ENCODE measurements at regions not wholly inside any gene's neighbourhood (a gene's known extent, or its start where the extent isn't known, plus 50 kb on each side); places are given as distances from the start of the nearest gene placed in this dataset.

DNA sequence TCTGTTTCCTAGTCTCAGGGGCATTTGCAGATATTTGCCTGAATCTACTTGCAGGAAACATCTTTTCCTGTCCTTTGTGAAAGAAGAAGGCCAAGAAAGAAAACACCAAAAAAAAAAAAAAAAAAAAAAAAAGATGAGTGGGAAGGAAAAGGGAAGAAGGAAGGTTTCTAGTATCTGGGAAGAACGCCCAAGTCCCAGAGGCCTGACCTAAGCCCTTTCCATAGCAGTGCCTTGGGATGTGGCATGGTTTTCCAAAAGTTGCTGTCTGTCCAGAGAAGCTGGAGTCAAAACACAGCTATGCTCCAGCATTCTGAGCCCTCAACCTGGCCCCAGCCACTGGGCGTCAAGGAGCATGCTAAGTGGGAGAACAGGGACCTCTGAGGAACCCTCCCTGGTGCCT is 123.5 kb downstream of the INHBB start:
- no peak for TF ChIP-seq CTCF (IDR thresholded peaks at IDR 0.05)
- Mint-ChIP-seq H3K36me3 (ENCODE audit: low read depth) (no peaks in the 10 kb centered on the region), H3K4me3 (no peak overlapping the region), H3K9me3 (no peaks in the 10 kb centered on the region), H3K4me1 (no peaks in the 10 kb centered on the region), H3K27ac (no peak overlapping the region), H3K27me3 (peaks cover 2% of the 10 kb centered on the region)
- intact Hi-C loops (cut with micrococcal nuclease) = no loop called here
- ATAC-seq (ENCODE audit: low read depth) = no peak
- no peak for DNase-seq
- POLR2A ChIA-PET = no interaction called here
- CTCF ChIA-PET = no interaction called here

DNA sequence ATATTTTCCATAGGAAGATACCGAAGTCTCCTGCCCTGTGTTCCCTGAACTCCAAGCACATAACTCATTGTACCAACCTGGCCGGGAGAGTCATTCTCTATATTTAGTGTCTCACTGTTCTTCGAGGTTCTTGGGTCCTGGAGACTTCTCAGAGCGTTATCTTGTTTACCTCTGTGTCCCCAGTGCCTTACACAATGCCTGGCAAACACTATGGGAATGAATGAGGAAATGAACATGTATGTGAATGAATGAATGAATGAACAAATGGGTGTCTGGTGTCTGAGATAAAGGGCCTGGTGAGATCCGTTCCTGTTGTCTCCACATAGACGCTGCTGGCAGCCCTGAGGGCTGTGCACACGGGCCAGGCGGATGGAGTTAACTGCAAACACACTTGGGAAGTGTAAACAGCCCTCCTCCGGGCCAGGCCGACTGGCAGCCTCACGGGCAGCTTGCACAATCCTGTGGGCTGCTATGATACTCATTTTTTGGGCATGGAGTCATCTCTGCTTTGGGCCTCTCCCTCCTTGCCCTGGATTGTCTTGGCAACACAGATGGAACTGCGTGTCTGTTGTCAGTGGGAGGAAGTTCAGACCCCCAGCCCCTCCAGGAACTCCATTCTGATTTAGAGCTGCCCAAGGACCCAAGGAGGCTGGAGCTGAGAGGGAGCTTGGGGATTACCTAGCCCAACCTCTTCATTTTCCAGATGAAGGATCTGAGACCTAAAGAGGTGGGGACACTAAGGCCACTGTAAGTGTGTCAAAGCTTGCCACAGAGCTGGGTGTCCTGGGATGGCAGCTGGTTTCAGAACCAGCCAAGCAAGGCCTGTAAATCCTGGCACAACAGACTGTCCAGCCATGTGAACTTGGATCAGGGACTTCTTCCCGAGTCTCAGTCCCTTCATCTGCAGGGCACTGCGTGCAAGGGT is 124.4 kb downstream of the INHBB start:
- H3K9me3 Mint-ChIP-seq = no peaks in the 10 kb centered on the region
- no peaks in the 10 kb centered on the region for H3K4me1 Mint-ChIP-seq
- ATAC-seq (ENCODE audit: low read depth) (no peak), DNase-seq (no peak)
- no peaks in the 10 kb centered on the region for H3K36me3 Mint-ChIP-seq (ENCODE audit: low read depth)
- no peak for TF ChIP-seq CTCF (IDR thresholded peaks at IDR 0.05)
- H3K27me3 Mint-ChIP-seq = peaks cover 2% of the 10 kb centered on the region
- CTCF ChIA-PET = no interaction called here
- intact Hi-C loops (cut with micrococcal nuclease) = no loop called here
- H3K27ac Mint-ChIP-seq = no peak overlapping the region
- no peak overlapping the region for H3K4me3 Mint-ChIP-seq
- POLR2A ChIA-PET = no interaction called here

- H3K4me1 Mint-ChIP-seq = no peaks in the 10 kb centered on the region
- CTCF ChIA-PET = no interaction called here
- POLR2A ChIA-PET = no interaction called here
- intact Hi-C loops (cut with micrococcal nuclease) = no loop called here
- TF ChIP-seq CTCF (IDR thresholded peaks at IDR 0.05) = no peak
- DNase-seq (no peak), ATAC-seq (ENCODE audit: low read depth) (no peak)
- H3K27me3 Mint-ChIP-seq = peaks cover 2% of the 10 kb centered on the region
- H3K27ac Mint-ChIP-seq = no peak overlapping the region
- H3K9me3 Mint-ChIP-seq = no peaks in the 10 kb centered on the region
- no peak overlapping the region for H3K4me3 Mint-ChIP-seq
- no peaks in the 10 kb centered on the region for H3K36me3 Mint-ChIP-seq (ENCODE audit: low read depth)
Measured at GRCh38 chr2:120471166-120471565, 125.2 kb downstream of the INHBB start.

GRCh38 chr2:120472031-120472430 is 126.1 kb downstream of the INHBB start:
- no peak for DNase-seq

DNA sequence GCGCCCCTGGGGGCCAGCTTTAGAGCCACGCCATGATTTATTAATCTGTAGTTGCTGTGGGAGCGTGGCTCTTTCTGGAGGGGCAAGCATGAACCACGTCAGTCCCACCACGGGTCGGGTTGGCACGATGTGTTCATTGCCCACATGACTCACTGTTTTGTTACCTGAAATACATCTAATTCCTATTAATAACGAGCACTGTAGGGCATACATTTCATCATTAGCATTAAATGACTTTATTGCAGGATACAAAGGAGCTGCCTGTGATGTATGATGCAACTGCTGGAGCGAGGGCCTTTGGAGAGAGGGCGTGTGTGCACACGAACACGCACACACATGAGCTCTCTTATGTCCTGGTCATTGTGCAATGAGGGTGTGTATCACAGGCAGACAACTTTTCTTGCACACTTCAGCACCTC is 127.0 kb downstream of the INHBB start:
- ChIA-PET POLR2A (no interaction called here), CTCF (no interaction called here)
- ATAC-seq (ENCODE audit: low read depth) = no peak
- Mint-ChIP-seq H3K27ac (no peak overlapping the region), H3K36me3 (ENCODE audit: low read depth) (no peaks in the 10 kb centered on the region), H3K9me3 (no peaks in the 10 kb centered on the region), H3K27me3 (no peaks in the 10 kb centered on the region), H3K4me1 (no peaks in the 10 kb centered on the region), H3K4me3 (no peak overlapping the region)
- DNase-seq = no peak
- TF ChIP-seq CTCF (IDR thresholded peaks at IDR 0.05) = no peak
- intact Hi-C loops (cut with micrococcal nuclease) = no loop called here

More at GRCh38 chr2:120472031-120472430, 126.1 kb downstream of the INHBB start:
- intact Hi-C loops (cut with micrococcal nuclease) = no loop called here
- peaks cover 2% of the 10 kb centered on the region for H3K27me3 Mint-ChIP-seq
- no peaks in the 10 kb centered on the region for H3K36me3 Mint-ChIP-seq (ENCODE audit: low read depth)
- H3K9me3 Mint-ChIP-seq = no peaks in the 10 kb centered on the region
- POLR2A ChIA-PET = no interaction called here
- H3K27ac Mint-ChIP-seq = no peak overlapping the region
- CTCF ChIA-PET = no interaction called here
- ATAC-seq (ENCODE audit: low read depth) = no peak
- H3K4me3 Mint-ChIP-seq = no peak overlapping the region
- no peak for TF ChIP-seq CTCF (IDR thresholded peaks at IDR 0.05)
- H3K4me1 Mint-ChIP-seq = no peaks in the 10 kb centered on the region

All from activated B cell treated with CpG ODN at 0.5 μM for 24 hours (primary cell).